ENCODE measurements at regions not wholly inside any gene's neighbourhood (a gene's known extent, or its start where the extent isn't known, plus 50 kb on each side); places are given as distances from the start of the nearest gene placed in this dataset.

DNA sequence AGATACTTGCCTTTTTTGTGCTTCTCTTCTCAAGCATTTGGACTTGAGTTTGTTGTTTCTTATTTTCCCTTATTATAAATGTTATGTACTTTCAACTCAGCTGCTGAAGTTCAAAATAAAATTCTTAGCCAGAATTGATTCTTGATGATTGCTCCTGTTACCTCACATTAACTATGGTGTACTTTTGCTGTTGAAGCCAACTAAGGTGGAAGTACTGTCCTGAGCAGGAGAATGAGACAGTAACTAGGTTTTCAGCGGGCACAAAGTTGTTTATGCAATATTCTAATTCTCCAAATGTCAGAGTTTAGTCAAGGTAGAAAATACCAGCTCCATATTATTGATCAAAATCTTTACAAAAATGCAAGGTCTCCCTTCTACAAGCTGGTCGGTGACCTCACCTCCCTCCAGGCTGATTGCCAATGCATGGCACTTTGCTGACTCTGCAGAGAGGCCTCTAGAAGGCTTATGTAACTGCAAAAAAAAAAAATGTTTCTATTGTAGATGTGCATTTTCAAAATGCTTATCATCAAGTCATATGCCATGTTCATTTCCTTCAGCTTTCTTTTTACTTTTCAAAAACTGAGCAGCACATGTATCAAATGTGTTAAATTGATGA is 1783.5 kb upstream of the WWC1 start:
- TF ChIP-seq, protein P1, sequence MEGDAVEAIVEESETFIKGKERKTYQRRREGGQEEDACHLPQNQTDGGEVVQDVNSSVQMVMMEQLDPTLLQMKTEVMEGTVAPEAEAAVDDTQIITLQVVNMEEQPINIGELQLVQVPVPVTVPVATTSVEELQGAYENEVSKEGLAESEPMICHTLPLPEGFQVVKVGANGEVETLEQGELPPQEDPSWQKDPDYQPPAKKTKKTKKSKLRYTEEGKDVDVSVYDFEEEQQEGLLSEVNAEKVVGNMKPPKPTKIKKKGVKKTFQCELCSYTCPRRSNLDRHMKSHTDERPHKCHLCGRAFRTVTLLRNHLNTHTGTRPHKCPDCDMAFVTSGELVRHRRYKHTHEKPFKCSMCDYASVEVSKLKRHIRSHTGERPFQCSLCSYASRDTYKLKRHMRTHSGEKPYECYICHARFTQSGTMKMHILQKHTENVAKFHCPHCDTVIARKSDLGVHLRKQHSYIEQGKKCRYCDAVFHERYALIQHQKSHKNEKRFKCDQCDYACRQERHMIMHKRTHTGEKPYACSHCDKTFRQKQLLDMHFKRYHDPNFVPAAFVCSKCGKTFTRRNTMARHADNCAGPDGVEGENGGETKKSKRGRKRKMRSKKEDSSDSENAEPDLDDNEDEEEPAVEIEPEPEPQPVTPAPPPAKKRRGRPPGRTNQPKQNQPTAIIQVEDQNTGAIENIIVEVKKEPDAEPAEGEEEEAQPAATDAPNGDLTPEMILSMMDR (IDR thresholded peaks at IDR 0.05; ENCODE audit: insufficient read depth, low read length): no peak
- no peak for DNase-seq (ENCODE audit: low read depth)
- H3K4me3 ChIP-seq (ENCODE audit: low read depth, low read length): no peak overlapping the region

DNA sequence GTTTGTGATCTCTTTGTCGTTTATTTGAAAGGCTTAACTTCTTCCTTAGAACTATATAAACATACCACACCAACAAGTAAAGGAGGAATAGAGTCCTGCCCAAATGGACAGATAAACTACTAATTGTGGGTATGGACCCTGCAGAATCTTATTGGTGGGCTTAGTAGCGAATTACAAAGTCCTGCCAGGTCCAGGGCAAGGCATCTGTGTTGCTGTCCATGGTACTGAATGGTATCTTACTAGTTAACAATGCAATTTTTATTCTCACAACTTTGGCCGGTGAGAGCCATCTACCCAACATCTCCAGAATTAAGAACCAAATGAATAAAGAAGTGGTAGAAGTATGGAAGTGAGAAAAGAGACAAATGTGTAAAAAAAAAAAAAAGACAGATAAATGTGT is 1782.4 kb upstream of the WWC1 start:
- TF ChIP-seq, protein P1 (IDR thresholded peaks at IDR 0.05; ENCODE audit: insufficient read depth, low read length): no peak
- no peak overlapping the region for H3K4me3 ChIP-seq (ENCODE audit: low read depth, low read length)
- no peak for DNase-seq (ENCODE audit: low read depth)

DNA sequence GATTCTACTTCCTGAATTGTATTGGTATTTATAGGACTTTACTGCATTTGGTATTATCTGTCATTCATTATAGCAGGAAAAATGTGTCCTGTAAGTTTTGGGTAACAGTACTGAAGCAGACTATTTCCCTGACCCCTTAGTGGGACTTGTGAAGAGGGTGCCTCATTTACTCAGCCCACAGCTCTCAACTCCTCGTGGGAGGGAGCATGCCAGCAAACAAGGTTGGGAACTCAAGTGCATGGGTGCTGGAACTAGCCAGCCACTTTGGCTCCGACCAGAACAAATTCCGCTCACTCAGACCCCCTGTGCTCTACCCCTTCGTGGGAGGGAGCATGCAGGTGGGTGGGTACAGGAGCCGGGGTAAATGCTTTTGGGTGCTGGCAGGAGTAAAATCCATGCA is 1773.5 kb upstream of the WWC1 start:
- TF ChIP-seq, protein P1 (IDR thresholded peaks at IDR 0.05; ENCODE audit: insufficient read depth, low read length): no peak
- no peak for DNase-seq (ENCODE audit: low read depth)
- H3K4me3 ChIP-seq (ENCODE audit: low read depth, low read length): no peak overlapping the region

DNA sequence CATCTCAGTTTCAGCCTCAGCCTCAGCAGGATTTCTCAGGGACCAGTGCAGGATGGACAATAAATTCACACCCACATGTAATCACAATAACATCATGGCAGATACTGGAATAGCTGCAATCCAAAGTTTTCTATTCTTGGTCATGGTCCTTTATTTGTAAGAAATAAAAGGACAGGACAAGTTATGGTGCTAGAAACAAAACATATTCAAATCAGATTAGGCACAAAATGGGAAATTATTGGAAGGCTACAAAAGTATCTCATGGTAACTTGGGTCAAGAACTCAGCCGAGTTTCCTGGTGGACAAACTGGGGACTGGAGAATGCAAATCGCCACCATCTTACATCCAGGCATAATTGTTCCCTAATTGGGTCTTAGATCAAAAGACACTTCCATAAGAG is 1768.2 kb upstream of the WWC1 start:
- H3K4me3 ChIP-seq (ENCODE audit: low read depth, low read length): no peak overlapping the region
- no peak for DNase-seq (ENCODE audit: low read depth)
- TF ChIP-seq, protein P1 (IDR thresholded peaks at IDR 0.05; ENCODE audit: insufficient read depth, low read length): no peak

DNA sequence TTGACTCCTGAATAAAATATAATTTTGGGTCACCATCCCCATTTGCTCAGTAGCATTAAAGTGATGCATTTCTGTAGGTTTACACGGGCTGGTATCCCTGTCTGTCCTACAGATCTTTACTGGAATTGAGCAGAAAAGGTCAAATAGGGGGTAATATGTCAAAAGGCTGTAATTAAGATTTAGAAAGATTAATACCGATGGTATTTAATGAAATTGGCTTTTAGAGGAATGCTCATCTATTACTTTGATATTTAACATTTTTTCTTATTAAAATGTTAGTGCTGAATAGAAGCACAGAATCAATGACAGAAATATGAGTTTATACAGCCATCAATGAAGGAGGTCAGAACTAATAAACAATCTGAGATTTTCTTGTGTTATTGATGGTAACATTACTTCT is 1762.2 kb upstream of the WWC1 start:
- no peak overlapping the region for H3K4me3 ChIP-seq (ENCODE audit: low read depth, low read length)
- no peak for DNase-seq (ENCODE audit: low read depth)
- TF ChIP-seq, protein P1 (IDR thresholded peaks at IDR 0.05; ENCODE audit: insufficient read depth, low read length): no peak

DNA sequence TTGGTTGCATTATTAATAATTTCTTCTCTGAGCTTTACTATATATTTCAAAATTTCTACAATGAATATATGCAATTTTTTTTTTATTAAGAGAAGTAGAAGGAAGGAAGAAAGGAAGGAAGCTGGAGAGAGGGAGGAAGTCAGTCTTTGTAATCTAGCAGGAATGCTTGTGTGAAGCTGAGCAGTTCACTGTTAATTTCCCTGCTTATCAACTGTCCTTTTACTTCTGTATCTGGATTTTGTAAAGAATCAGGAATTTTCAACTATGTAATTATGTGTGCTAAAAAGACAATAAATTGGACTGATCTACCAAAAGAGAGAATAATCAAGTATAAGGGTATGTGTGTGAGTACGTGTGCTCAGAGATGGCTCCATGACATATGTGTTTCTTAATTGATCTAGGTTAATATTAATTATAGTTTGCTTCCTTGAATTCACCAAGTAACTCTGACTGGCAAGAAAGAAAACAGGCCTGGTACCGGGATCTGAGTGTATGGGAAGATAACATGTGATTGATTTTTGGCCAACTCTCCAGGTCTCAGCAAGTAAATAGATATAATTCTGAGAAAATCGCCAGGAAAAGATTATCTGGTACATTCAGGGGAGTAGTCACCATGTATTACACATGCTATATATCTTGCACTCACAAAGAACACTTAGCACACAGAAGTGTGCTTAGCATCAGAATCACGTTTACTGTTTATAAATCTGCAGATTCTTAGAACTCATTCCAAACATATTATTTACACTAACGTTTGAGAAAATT is 1758.8 kb upstream of the WWC1 start:
- DNase-seq (ENCODE audit: low read depth): no peak
- TF ChIP-seq, protein P1 (IDR thresholded peaks at IDR 0.05; ENCODE audit: insufficient read depth, low read length): no peak
- no peak overlapping the region for H3K4me3 ChIP-seq (ENCODE audit: low read depth, low read length)
